ENCODE measurements at regions not wholly inside any gene's neighbourhood (a gene's known extent, or its start where the extent isn't known, plus 50 kb on each side); places are given as distances from the start of the nearest gene placed in this dataset.

DNA sequence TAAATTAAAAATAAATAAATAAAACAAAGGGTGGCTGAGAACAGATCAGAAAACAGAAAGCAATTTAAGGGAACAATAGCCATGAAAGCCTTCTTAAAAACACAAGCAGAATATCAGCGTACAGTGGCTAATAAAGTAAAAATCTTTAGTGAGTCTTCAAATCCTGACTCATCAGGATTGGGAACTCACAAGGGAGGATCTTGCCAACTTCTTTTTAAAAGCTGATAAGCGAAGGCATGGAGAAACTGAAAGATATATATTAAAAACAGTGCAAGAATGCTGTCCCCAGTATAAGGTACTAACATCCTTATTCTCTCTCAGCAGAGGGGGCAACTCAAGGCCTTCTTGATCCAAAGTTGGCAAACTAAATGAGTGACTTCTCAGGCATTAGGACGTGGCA lies 180.1 kb downstream of the DHX15 start:
- no peaks in the 10 kb centered on the region for H3K9me3 Mint-ChIP-seq
- H3K27me3 Mint-ChIP-seq: peaks cover 15% of the 10 kb centered on the region
- H3K27ac Mint-ChIP-seq: no peak overlapping the region

DNA sequence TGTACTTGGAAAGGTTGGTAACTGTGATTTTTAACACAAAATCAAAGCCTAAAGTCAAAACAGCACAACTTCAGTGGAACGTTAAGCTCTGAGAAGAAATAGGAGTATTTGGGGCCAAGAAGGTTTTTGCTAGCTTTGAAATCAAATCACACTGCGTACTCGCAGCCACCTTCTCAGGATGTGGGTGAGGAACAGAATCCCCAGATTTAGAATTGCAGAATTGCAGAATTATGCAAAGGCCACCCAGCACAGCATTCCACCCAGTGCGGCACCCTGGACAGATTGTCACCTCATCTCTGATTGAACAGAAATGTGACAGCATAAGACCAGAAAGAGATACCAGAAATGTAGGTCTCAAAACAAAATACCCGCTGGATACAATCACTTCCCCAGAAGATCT lies 181.1 kb downstream of the DHX15 start:
- Mint-ChIP-seq H3K9me3 (no peaks in the 10 kb centered on the region), H3K36me3 (ENCODE audit: low read depth) (no peaks in the 10 kb centered on the region), H3K4me1 (ENCODE audit: low read depth) (no peaks in the 10 kb centered on the region), H3K27ac (no peak overlapping the region), H3K4me3 (no peak overlapping the region), H3K27me3 (peaks cover 15% of the 10 kb centered on the region)

More for the DNA sequence above, 180.1 kb downstream of the DHX15 start:
- Mint-ChIP-seq H3K4me1 (ENCODE audit: low read depth) (no peaks in the 10 kb centered on the region), H3K4me3 (no peak overlapping the region), H3K36me3 (ENCODE audit: low read depth) (no peaks in the 10 kb centered on the region)

DNA sequence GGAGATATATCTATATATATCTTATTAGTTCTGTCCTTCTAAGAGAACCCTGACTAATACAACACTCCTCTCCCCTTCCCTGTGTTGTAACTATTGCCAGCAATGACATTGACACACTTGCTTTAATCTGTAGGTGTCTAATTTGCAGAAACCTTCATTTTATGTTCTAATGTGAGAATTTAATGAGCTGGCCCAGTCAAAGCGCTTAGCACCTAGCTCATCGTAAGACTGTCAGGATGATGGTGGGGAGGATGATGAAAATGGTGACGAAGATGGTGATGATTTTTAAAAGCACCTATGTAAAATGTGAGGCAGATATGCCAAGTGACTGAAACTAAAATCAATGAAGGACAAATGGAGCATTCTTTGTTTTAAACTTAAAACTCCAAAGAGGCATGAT lies 183.8 kb downstream of the DHX15 start:
- Mint-ChIP-seq H3K36me3 (ENCODE audit: low read depth) (no peaks in the 10 kb centered on the region), H3K4me3 (no peak overlapping the region), H3K27ac (no peak overlapping the region), H3K4me1 (ENCODE audit: low read depth) (no peaks in the 10 kb centered on the region), H3K9me3 (no peaks in the 10 kb centered on the region), H3K27me3 (peaks cover 3% of the 10 kb centered on the region)

DNA sequence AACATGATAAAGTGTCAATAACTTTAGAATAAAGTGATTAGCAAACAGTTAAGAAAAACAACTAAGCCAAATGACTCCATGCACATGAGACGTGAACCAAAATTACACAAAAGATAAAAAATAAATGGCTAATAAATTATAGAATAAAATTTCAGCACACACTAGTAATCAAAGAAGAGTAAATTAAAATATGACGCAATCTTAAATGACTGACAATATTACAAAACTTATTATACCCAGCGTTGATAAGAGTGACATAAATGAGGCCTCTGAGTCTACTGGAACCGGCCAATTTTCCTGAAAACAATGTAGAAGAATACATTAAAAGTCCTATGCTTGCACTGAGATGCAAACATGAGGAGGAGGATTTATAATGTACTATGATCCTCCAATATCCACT lies 187.4 kb downstream of the DHX15 start:
- no peaks in the 10 kb centered on the region for H3K9me3 Mint-ChIP-seq
- H3K27ac Mint-ChIP-seq: no peak overlapping the region
- H3K4me3 Mint-ChIP-seq: no peak overlapping the region
- no peaks in the 10 kb centered on the region for H3K36me3 Mint-ChIP-seq (ENCODE audit: low read depth)
- peaks cover 3% of the 10 kb centered on the region for H3K27me3 Mint-ChIP-seq
- H3K4me1 Mint-ChIP-seq (ENCODE audit: low read depth): no peaks in the 10 kb centered on the region

DNA sequence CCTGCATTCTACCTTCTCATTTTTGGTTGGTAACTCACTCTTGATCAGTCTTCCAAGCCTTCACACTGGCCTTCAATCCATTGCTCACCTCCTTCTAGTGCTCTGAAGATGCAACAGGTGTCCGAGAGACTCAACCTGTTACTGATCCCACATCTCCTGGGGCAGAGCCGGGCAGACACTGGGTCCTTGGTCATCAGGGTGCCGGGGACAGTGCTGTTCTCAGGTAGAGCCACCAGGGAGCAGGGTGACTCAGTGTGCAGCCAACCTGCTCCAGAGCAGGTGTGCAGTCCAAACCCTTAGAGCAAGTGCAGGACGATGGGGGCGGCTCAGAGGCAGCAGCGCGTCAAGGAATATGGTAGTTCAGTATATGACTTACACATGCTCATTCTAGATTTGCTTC lies 188.4 kb downstream of the DHX15 start:
- H3K27me3 Mint-ChIP-seq: peaks cover 3% of the 10 kb centered on the region
- H3K9me3 Mint-ChIP-seq: no peaks in the 10 kb centered on the region
- H3K4me3 Mint-ChIP-seq: no peak overlapping the region
- H3K4me1 Mint-ChIP-seq (ENCODE audit: low read depth): no peaks in the 10 kb centered on the region
- no peaks in the 10 kb centered on the region for H3K36me3 Mint-ChIP-seq (ENCODE audit: low read depth)
- H3K27ac Mint-ChIP-seq: no peak overlapping the region

DNA sequence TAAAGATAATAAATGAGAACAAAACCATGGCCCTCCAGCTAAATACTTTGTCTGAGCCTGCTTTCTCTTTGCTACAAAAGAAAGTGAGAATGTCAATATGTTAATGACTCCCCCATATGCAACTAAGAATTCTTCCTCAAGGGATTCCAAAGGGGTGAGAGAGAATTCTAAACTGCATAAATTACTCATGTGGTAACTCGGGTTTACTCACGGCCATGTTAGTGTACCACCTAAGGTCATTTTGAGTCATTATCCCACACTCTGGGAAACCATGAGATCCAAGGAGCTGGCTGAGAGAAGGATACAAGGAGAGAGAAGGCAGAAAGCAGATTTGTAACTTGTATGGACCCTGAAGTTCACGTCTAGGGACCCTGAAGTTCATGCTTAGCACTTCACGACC lies 190.3 kb downstream of the DHX15 start:
- no peaks in the 10 kb centered on the region for H3K27me3 Mint-ChIP-seq
- no peaks in the 10 kb centered on the region for H3K4me1 Mint-ChIP-seq (ENCODE audit: low read depth)
- no peak overlapping the region for H3K4me3 Mint-ChIP-seq
- H3K36me3 Mint-ChIP-seq (ENCODE audit: low read depth): no peaks in the 10 kb centered on the region
- H3K27ac Mint-ChIP-seq: no peak overlapping the region
- H3K9me3 Mint-ChIP-seq: no peaks in the 10 kb centered on the region

DNA sequence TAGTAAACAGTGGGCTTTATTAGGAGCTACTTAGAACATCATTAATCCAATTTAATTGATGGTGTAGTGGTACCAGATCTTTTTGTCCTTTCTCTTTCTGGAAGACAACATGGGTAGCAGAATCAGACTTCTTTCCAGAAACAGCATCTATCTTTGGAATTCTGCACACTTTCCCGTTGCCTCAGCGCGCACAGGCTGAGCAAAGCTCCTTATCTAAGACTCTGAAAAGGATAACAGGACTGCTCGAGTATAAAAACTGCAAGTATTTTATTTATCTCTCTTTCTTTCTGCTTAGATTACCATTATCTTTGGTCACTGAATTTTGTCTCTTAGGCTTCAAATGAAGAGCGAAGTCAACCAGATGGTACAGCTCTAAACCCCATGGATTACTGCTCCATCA lies 191.7 kb downstream of the DHX15 start:
- Mint-ChIP-seq H3K27ac (no peak overlapping the region), H3K27me3 (no peaks in the 10 kb centered on the region), H3K4me1 (ENCODE audit: low read depth) (no peaks in the 10 kb centered on the region), H3K4me3 (no peak overlapping the region), H3K36me3 (ENCODE audit: low read depth) (no peaks in the 10 kb centered on the region), H3K9me3 (no peaks in the 10 kb centered on the region)

DNA sequence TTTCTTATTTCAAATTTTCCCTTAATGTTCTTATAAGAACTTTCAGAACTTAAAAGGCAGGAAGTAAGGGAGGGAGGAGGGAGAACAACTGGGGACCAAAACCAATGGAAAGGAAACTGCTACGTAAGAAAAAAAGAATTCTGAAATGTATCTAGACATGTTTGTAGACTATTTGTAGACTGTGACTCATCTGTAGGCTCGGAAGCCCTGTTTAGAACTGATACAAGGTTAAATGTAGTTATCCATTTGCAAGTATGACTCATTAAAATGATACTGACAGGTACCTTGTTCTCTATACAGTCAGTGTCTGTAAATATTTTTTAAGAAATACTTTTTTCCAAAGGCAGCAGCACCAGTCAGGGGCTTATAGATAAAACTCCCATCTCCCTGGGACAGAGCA lies 202.0 kb downstream of the DHX15 start:
- Mint-ChIP-seq H3K4me1 (ENCODE audit: low read depth) (no peaks in the 10 kb centered on the region), H3K27ac (no peak overlapping the region), H3K36me3 (ENCODE audit: low read depth) (no peaks in the 10 kb centered on the region), H3K27me3 (peaks cover 16% of the 10 kb centered on the region), H3K9me3 (peaks cover 4% of the 10 kb centered on the region), H3K4me3 (no peak overlapping the region)

DNA sequence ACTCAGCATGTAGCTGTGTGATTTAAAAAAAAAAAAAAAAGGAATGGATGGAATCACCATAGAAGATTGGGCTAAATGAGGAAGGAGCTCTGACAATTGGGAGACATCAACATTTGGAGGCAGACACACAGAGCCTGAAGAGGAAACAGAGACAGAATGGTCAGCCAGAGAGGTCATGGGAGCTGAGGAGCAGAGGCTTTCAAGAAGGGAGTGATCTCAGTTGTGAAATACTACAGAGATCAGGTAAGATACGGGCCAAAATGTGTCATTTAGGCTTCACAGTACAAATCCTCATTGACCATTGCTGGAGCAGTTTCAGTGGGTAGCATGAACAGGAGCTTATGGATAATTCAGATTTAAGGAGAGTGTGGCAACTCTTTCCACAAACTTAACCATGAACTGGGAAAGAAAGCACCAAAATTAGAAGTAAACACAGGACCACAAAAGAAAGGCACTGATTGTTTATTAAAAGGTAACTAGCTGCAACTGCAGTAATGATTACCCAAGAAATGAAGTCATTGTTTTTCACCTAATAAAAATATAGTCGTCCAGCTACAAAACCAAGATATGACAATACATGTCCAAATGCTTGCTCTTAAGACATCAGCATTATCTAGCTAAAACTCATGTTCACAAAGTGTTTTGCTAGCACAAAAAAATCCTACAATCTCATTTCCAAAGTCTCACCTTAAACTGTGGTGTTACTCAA lies 203.2 kb downstream of the DHX15 start:
- Mint-ChIP-seq H3K27ac (no peak overlapping the region), H3K9me3 (peaks cover 4% of the 10 kb centered on the region), H3K27me3 (peaks cover 17% of the 10 kb centered on the region), H3K36me3 (ENCODE audit: low read depth) (no peaks in the 10 kb centered on the region), H3K4me3 (no peak overlapping the region), H3K4me1 (ENCODE audit: low read depth) (no peaks in the 10 kb centered on the region)

DNA sequence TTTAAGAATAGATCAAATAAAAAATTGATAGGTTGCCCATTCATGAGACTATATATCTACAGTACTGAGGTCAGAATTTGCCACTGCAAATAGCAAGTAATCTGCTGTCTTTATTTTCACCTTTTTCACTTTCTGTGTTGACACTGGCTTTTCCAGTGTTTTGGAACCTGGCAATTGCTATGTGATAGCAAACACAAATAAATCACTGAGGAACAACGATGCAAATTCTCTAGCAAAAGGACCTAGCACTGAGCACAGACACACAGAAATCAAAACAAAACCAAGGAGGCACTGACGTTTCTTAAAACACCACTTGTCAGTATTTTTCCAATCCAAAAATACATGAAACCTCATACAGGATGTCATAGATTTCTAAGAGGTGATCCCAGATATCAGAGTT lies 210.7 kb downstream of the DHX15 start:
- no peak overlapping the region for H3K4me3 Mint-ChIP-seq
- H3K27ac Mint-ChIP-seq: no peak overlapping the region
- no peaks in the 10 kb centered on the region for H3K36me3 Mint-ChIP-seq (ENCODE audit: low read depth)
- H3K9me3 Mint-ChIP-seq: peaks cover 3% of the 10 kb centered on the region
- H3K4me1 Mint-ChIP-seq (ENCODE audit: low read depth): no peaks in the 10 kb centered on the region
- H3K27me3 Mint-ChIP-seq: peaks cover 14% of the 10 kb centered on the region

DNA sequence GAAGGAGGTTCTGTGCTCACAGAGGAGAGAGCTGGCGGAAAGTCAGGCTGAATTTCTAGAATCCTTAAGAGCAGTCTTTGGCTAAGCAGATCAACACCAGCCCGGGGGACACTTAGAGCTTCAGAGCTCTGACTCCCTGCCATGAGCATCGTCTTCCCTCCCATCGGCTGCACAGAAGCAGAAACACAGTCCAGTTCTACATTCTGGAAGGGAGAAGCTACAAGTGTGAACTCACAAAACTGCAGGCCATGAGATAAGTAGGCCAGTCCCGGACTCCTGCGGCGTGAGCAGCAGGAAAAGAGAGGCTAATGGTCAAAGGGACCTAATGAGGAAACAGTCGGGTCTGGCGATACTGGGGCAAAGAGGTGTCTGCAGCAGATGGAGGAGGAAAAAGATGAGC lies 211.5 kb downstream of the DHX15 start:
- Mint-ChIP-seq H3K36me3 (ENCODE audit: low read depth) (no peaks in the 10 kb centered on the region), H3K27me3 (peaks cover 14% of the 10 kb centered on the region), H3K4me1 (ENCODE audit: low read depth) (no peaks in the 10 kb centered on the region), H3K27ac (no peak overlapping the region), H3K4me3 (no peak overlapping the region), H3K9me3 (peaks cover 3% of the 10 kb centered on the region)

DNA sequence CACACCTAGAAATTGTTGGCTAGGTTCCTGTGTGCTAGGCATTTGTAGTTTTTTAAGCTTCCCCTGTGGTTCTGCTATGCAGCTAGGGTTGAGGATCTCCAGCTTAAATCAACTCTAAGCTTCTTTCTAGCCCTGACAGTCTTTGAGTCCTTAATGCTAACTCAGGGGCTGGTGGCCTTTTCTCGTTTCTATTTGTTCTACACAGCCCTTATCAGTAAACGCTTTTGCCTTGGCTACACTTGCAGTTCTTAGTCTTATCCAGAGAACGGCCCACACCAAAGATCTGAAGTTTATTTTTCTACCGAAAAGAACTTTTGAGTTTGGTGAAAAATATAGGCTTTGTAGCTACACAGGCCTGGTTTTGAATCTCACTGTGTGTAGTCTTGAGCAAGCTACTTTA lies 212.0 kb downstream of the DHX15 start:
- H3K27me3 Mint-ChIP-seq: peaks cover 11% of the 10 kb centered on the region

DNA sequence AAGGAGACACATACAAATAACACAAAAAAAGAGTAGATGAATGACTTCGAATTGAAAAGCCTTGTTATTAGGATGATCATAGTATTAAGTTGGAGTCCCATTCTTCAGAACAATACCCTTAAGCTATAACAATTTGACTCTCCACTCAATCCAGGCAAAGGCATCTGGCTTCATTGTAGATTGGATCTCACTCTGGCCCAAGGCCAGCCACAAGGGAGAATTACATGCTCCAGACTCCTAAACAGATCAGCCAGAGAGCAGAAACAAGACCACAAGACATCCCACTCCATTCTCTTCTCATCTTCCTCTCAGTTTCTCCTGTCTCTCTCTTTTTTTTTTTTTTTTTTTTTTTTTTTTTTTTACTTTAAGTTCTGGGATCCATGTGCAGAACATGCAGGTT lies 213.9 kb downstream of the DHX15 start:
- Mint-ChIP-seq H3K36me3 (ENCODE audit: low read depth) (no peaks in the 10 kb centered on the region), H3K27ac (no peak overlapping the region), H3K4me1 (ENCODE audit: low read depth) (no peaks in the 10 kb centered on the region), H3K9me3 (peaks cover 3% of the 10 kb centered on the region), H3K27me3 (peaks cover 10% of the 10 kb centered on the region), H3K4me3 (no peak overlapping the region)

More for the DNA sequence above, 212.0 kb downstream of the DHX15 start:
- Mint-ChIP-seq H3K4me3 (no peak overlapping the region), H3K27ac (no peak overlapping the region), H3K9me3 (peaks cover 3% of the 10 kb centered on the region), H3K36me3 (ENCODE audit: low read depth) (no peaks in the 10 kb centered on the region), H3K4me1 (ENCODE audit: low read depth) (no peaks in the 10 kb centered on the region)

DNA sequence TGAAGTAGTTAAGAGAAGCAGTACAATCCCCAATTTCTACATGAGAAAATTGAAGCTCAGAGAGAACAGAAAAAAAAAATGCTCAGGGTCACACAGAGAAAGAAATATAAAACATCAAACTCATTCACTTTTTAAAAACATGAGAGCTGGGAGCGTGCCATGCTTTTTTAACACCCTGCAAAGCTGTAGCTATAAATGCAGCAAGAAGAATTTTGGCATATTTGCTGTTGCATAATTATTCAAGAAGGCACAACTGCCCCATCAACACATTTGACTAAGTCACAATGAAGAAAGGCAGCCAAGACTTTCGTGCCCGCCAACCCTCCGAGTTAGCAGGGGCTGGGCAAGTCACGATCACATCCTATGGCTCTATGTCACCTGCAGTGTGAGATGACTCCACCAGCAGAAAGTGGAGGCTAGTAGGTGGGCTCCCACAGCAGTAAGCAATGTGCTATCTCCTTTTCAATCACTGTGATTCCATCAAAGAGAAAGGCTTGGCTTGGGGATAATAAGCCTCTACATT lies 214.8 kb downstream of the DHX15 start:
- H3K9me3 Mint-ChIP-seq: peaks cover 3% of the 10 kb centered on the region
- H3K4me3 Mint-ChIP-seq: no peak overlapping the region
- no peak overlapping the region for H3K27ac Mint-ChIP-seq
- no peaks in the 10 kb centered on the region for H3K4me1 Mint-ChIP-seq (ENCODE audit: low read depth)
- peaks cover 8% of the 10 kb centered on the region for H3K27me3 Mint-ChIP-seq
- no peaks in the 10 kb centered on the region for H3K36me3 Mint-ChIP-seq (ENCODE audit: low read depth)

DNA sequence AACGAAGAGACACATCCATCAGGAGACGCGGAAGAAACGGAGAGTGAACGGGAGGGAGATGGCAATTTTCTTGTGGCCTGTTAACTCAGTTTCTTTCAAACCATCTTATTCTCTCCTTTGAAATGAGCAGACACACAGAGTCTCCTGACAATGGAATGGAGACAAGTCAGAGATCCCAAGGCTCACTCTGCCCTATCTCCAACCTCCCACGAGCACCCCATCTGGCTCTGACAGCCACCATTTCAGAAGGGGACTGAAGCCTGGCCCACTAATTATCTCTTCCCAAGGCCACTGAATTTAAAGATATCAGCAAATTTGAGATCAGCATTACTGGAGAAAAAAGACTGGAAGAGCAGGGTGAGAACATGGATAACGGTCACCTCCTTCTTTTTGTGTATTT lies 215.6 kb downstream of the DHX15 start:
- H3K27ac Mint-ChIP-seq: no peak overlapping the region
- H3K9me3 Mint-ChIP-seq: peaks cover 3% of the 10 kb centered on the region
- H3K36me3 Mint-ChIP-seq (ENCODE audit: low read depth): no peaks in the 10 kb centered on the region
- no peaks in the 10 kb centered on the region for H3K4me1 Mint-ChIP-seq (ENCODE audit: low read depth)
- H3K4me3 Mint-ChIP-seq: no peak overlapping the region
- peaks cover 4% of the 10 kb centered on the region for H3K27me3 Mint-ChIP-seq

DNA sequence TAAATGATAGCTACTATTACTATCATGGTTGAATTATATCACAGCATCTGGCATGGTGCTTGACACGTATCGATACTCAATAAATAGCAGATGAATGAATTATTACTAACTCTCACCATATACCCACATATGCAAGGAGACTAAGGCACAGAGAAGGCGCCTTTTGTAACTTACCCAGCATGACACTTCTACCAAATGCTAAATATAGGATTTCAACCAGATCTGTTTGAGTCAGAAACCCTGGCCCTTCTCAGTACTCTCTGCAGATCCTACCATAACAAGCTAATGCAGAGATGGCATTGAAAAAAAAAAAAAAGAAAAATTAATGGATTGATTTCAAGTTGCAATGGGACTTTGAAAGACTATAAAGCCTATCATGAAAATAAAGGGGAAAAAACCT lies 219.5 kb downstream of the DHX15 start:
- Mint-ChIP-seq H3K9me3 (no peaks in the 10 kb centered on the region), H3K27ac (no peak overlapping the region), H3K4me1 (ENCODE audit: low read depth) (no peaks in the 10 kb centered on the region), H3K4me3 (no peak overlapping the region), H3K27me3 (no peaks in the 10 kb centered on the region), H3K36me3 (ENCODE audit: low read depth) (no peaks in the 10 kb centered on the region)
